Calu3 (cell line): ENCODE measurements at regions not wholly inside any gene's neighbourhood (a gene's known extent, or its start where the extent isn't known, plus 50 kb on each side); places are given as distances from the start of the nearest gene placed in this dataset.

ENCODE experiments used
- BruUV-seq: library from RNA; stranded (reverse); fragments of 400-500 nt; replicated peaks from 2 replicates; lab custom pipeline; 2021; lab: Mats Ljungman, UMichigan
- CTCF ChIA-PET: fragments of 300-600 bp; sonication (Branson Sonifier 250); formaldehyde crosslinking; loops from one replicate; lab custom pipeline; 2022; ENCODE audit warnings: antibody characterized with exemption; lab: Charles Lee
- DNase-seq: peaks from one replicate; pipeline ENCODE4 v3.0.0; 2022
- H3K27ac Mint-ChIP-seq: one replicate; pipeline ENCODE4 v1.8.0; 2022; ENCODE audit warnings: mixed read lengths; ENCODE audit not compliant: unreplicated experiment
- H3K27me3 Mint-ChIP-seq: one replicate; pipeline ENCODE4 v1.8.0; 2022; ENCODE audit warnings: mixed read lengths; ENCODE audit not compliant: unreplicated experiment
- H3K36me3 Mint-ChIP-seq: one replicate; pipeline ENCODE4 v1.8.0; 2022; ENCODE audit warnings: mild to moderate bottlenecking, moderate library complexity, mixed read lengths; ENCODE audit not compliant: insufficient read depth, unreplicated experiment
- H3K4me1 Mint-ChIP-seq: one replicate; pipeline ENCODE4 v1.8.0; 2022; ENCODE audit warnings: mild to moderate bottlenecking, low read depth, mixed read lengths; ENCODE audit not compliant: unreplicated experiment
- H3K4me3 Mint-ChIP-seq: one replicate; pipeline ENCODE4 v1.8.0; 2022; ENCODE audit warnings: mild to moderate bottlenecking, low read depth, moderate library complexity, mixed read lengths; ENCODE audit not compliant: unreplicated experiment
- H3K9me3 Mint-ChIP-seq: one replicate; pipeline ENCODE4 v1.8.0; 2022; ENCODE audit warnings: low read depth, mixed read lengths; ENCODE audit not compliant: unreplicated experiment
- intact Hi-C: fragments of 100-400 bp; cut with micrococcal nuclease; formaldehyde crosslinking; loops from one replicate; pipeline ENCODE4 v1.10.0; 2022; ENCODE audit not compliant: unreplicated experiment
- TF ChIP-seq, protein P1 (sequence below): fragments of 200-600 bp; IDR thresholded peaks from one replicate; pipeline ENCODE4 v1.8.0; 2022; ENCODE audit warnings: antibody characterized with exemption; ENCODE audit not compliant: unreplicated experiment

DNA sequence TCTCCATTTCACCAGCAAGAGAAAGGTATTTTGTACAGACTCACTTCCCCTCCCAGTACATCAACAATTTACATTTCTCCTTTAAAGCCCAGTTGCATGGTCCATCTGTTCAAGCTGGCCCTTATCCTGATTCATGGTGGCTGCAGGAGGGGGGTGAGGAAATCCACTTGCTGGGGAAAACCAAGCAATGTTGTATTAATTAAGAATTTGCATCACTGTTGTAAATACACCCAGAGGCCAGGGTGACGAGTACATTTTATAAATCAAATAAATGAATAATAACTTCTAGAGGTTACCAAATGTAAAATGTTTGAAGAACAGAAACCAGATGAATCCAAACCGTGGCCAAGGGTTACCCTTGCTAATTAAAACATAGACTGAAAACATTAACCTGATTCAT is 395.9 kb upstream of the INTU start:
- BruUV-seq: no TSS peak
- no peak for DNase-seq
- TF ChIP-seq, protein P1, sequence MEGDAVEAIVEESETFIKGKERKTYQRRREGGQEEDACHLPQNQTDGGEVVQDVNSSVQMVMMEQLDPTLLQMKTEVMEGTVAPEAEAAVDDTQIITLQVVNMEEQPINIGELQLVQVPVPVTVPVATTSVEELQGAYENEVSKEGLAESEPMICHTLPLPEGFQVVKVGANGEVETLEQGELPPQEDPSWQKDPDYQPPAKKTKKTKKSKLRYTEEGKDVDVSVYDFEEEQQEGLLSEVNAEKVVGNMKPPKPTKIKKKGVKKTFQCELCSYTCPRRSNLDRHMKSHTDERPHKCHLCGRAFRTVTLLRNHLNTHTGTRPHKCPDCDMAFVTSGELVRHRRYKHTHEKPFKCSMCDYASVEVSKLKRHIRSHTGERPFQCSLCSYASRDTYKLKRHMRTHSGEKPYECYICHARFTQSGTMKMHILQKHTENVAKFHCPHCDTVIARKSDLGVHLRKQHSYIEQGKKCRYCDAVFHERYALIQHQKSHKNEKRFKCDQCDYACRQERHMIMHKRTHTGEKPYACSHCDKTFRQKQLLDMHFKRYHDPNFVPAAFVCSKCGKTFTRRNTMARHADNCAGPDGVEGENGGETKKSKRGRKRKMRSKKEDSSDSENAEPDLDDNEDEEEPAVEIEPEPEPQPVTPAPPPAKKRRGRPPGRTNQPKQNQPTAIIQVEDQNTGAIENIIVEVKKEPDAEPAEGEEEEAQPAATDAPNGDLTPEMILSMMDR: no peak
- intact Hi-C loops: no loop called here
- CTCF ChIA-PET: no interaction called here
- no peaks in the 10 kb centered on the region for H3K36me3 Mint-ChIP-seq
- H3K4me1 Mint-ChIP-seq: no peaks in the 10 kb centered on the region
- no peaks in the 10 kb centered on the region for H3K27me3 Mint-ChIP-seq
- no peak overlapping the region for H3K4me3 Mint-ChIP-seq
- H3K27ac Mint-ChIP-seq: no peak overlapping the region
- no peaks in the 10 kb centered on the region for H3K9me3 Mint-ChIP-seq

DNA sequence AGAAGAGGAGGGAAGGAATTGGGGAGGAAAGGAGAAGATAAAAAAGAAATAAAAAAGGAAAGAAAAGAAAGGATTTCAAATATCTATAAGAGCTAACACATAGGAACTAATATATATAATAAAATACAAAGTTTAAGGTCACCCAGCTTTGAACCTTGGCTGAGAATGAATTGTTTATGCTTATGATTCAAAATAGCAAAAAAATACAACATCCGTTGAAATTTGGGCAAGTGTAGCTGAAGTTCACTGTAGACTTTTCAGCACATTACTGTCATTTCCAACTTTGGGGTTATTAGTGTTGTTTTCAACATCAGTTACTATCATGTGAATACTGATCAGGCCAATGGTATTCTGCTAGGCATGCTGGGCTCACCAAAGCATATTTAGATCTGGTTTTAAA is 395.2 kb upstream of the INTU start:
- Mint-ChIP-seq H3K27ac (no peak overlapping the region), H3K4me3 (no peak overlapping the region), H3K9me3 (no peaks in the 10 kb centered on the region), H3K36me3 (no peaks in the 10 kb centered on the region), H3K4me1 (no peaks in the 10 kb centered on the region), H3K27me3 (no peaks in the 10 kb centered on the region)
- intact Hi-C loops: no loop called here
- BruUV-seq: no TSS peak
- DNase-seq: no peak
- TF ChIP-seq, protein P1: no peak
- CTCF ChIA-PET: no interaction called here

DNA sequence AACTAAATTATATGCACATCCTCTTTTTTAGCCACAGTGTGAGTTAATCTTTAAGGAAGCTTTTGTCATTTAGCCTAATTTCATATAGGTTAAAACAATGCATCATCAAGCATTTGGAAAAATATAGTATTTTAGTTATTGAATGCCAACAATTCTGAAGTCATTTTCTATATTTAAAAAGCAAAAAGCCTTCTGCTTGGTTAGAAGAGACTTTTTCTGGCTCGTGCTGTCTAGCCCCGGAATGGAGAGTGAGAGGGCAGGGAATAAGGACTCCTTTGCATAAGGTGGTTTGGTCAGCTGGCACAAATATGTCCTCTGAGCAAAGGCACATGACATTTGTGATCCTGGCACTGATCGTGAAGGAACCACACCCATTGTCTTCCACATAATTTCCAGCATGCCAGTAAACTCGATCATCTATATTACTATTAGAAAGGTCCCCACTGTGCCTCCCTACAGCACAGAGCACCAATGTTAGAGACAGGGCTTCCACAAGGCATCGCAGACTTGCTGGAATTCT is 393.7 kb upstream of the INTU start:
- H3K9me3 Mint-ChIP-seq: no peaks in the 10 kb centered on the region
- TF ChIP-seq, protein P1: no peak
- intact Hi-C loops: no loop called here
- no TSS peak for BruUV-seq
- no peak overlapping the region for H3K27ac Mint-ChIP-seq
- no peak for DNase-seq
- H3K4me1 Mint-ChIP-seq: no peaks in the 10 kb centered on the region
- H3K27me3 Mint-ChIP-seq: no peaks in the 10 kb centered on the region
- CTCF ChIA-PET: no interaction called here
- no peak overlapping the region for H3K4me3 Mint-ChIP-seq
- H3K36me3 Mint-ChIP-seq: no peaks in the 10 kb centered on the region

DNA sequence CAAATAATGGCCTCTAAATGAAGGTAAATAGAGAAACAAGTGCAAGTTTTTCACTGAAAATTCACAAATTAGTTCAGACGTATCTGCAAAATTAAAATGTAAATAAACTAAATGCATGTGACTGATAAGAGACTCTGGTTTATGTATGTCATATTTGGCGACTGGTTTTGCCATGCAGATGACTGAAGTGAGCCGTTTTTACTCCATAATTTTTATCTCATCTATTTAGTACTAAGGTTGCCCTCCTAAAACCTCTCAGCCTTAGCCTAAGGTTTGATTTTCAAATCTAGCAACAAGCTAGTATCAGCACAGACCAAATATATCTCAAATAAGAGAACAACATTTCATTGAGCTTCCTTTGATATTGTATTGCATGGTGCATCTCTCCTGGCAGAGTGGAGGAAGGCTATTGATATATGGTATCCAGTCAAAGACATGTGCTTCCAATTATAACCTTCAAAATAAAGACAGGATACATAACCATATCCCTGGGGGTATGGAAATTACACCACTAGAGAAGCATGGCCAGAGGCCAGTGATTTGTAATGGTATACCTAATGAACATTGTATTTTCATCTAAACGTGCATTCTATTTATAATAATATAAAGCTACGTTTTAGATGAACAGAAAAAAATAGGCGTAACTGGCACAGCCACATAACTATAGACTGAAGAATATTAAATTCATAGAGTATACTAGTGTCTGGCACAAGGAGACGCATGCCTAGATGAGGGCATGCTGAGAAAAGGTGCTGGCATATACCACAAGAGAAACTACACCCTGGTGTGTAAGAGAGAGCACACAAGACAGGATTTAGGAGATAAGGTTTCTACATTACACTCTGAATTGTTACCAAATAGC is 392.6 kb upstream of the INTU start:
- DNase-seq: no peak
- Mint-ChIP-seq H3K4me1 (no peaks in the 10 kb centered on the region), H3K36me3 (no peaks in the 10 kb centered on the region), H3K4me3 (no peak overlapping the region), H3K27ac (no peak overlapping the region), H3K9me3 (no peaks in the 10 kb centered on the region), H3K27me3 (no peaks in the 10 kb centered on the region)
- no TSS peak for BruUV-seq
- intact Hi-C loops: no loop called here
- TF ChIP-seq, protein P1: no peak
- CTCF ChIA-PET: no interaction called here
